Ascending aorta (tissue), 2 donors: ENCODE measurements at regions not wholly inside any gene's neighbourhood (a gene's known extent, or its start where the extent isn't known, plus 50 kb on each side); places are given as distances from the start of the nearest gene placed in this dataset.

Experiments
- DNase-seq, 2 donors: peaks; one replicate each; pipeline ENCODE4 v3.0.0-alpha.2; 2019; ENCODE audit warnings: low spot score in 2 of 2
- H3K27ac ChIP-seq, 2 donors: fragments of 200-600 bp; sonication (generic); one replicate each; pipeline ENCODE4 v1.5.1; 2016 to 2017; ENCODE audit warnings: mild to moderate bottlenecking in 1 of 2
- H3K27me3 ChIP-seq: fragments of 200-600 bp; sonication (generic); one replicate; pipeline ENCODE4 v1.5.1; 2017
- H3K36me3 ChIP-seq, 2 donors: fragments of 200-600 bp; sonication (generic); one replicate each; pipeline ENCODE4 v1.5.1; 2016
- H3K4me1 ChIP-seq, 2 donors: fragments of 200-600 bp; sonication (generic); one replicate each; pipeline ENCODE4 v1.5.1; 2016 to 2017; ENCODE audit warnings: mild to moderate bottlenecking in 1 of 2
- H3K4me3 ChIP-seq, 2 donors: fragments of 200-600 bp; sonication (generic); one replicate each; pipeline ENCODE4 v1.5.1; 2016 to 2017; ENCODE audit warnings: mild to moderate bottlenecking in 1 of 2
- H3K9me3 ChIP-seq, 2 donors: fragments of 200-600 bp; sonication (generic); one replicate each; pipeline ENCODE4 v1.5.1; 2016
- CTCF ChIP-seq, 3 experiments: fragments of 200-600 bp in 2 of 3; fragments of 450-650 bp in 1 of 3; sonication (generic) in 2 of 3; IDR thresholded peaks; one replicate each; pipeline ENCODE4 v1.5.1; 2016 to 2019; ENCODE audit warnings: antibody characterized with exemption in 3 of 3, mild to moderate bottlenecking in 1 of 3, moderate library complexity in 1 of 3
- intact Hi-C: fragments of 100-400 bp; cut with DNase I; formaldehyde crosslinking; loops from one replicate; pipeline ENCODE4 v1.15.1; 2023

GRCh38 chr6:153231048-153231646 is 100.1 kb upstream of the RGS17 start:
- no peak overlapping the region for H3K4me3 ChIP-seq
- no peaks in the 10 kb centered on the region for H3K9me3 ChIP-seq
- no peaks in the 10 kb centered on the region for H3K27me3 ChIP-seq
- peak in 1 of 2 donors; percentile 78 for DNase-seq
- intact Hi-C loops = loop anchor here (2.0 to 5.0 kb wide), 3 partner anchors 199 to 1046 kb away; no protein-coding TSS in a partner anchor
- H3K27ac ChIP-seq = no peak overlapping the region
- no peaks in the 10 kb centered on the region for H3K36me3 ChIP-seq
- peak; percentile 74 to 88 (median 83) for TF ChIP-seq CTCF (IDR thresholded peaks at IDR 0.05)
- H3K4me1 ChIP-seq = no peaks in the 10 kb centered on the region

- no peaks in the 10 kb centered on the region for H3K27me3 ChIP-seq
- no peak for TF ChIP-seq CTCF (IDR thresholded peaks at IDR 0.05)
- peaks cover 0 to 8% of the 10 kb centered on the region in 2 donors for H3K4me1 ChIP-seq
- DNase-seq = no peak
- intact Hi-C loops = no loop called here
- no peak overlapping the region for H3K4me3 ChIP-seq
- H3K36me3 ChIP-seq = no peaks in the 10 kb centered on the region
- H3K27ac ChIP-seq = no peak overlapping the region
- no peaks in the 10 kb centered on the region for H3K9me3 ChIP-seq
Measured at GRCh38 chr6:153218184-153218792, 87.2 kb upstream of the RGS17 start.

- H3K36me3 ChIP-seq = no peaks in the 10 kb centered on the region
- peak overlapping the region; percentile 13 to 32 for H3K27ac ChIP-seq
- intact Hi-C loops = no loop called here
- no peaks in the 10 kb centered on the region for H3K9me3 ChIP-seq
- H3K4me3 ChIP-seq = peak overlapping the region in 1 of 2 donors; percentile 3
- H3K27me3 ChIP-seq = no peaks in the 10 kb centered on the region
- H3K4me1 ChIP-seq = peaks cover 0 to 8% of the 10 kb centered on the region in 2 donors
- no peak for TF ChIP-seq CTCF (IDR thresholded peaks at IDR 0.05)
- peak in 1 of 2 donors; percentile 69 for DNase-seq
Measured at GRCh38 chr6:153216789-153217188, 85.7 kb upstream of the RGS17 start.

- DNase-seq = no peak
- Histone ChIP-seq H3K27ac (no peak overlapping the region), H3K27me3 (no peaks in the 10 kb centered on the region), H3K9me3 (no peaks in the 10 kb centered on the region), H3K36me3 (no peaks in the 10 kb centered on the region), H3K4me3 (no peak overlapping the region), H3K4me1 (peaks cover 0 to 8% of the 10 kb centered on the region in 2 donors)
- no peak for TF ChIP-seq CTCF (IDR thresholded peaks at IDR 0.05)
- intact Hi-C loops = no loop called here
Measured at GRCh38 chr6:153215242-153215641, 84.2 kb upstream of the RGS17 start.

GRCh38 chr6:153214436-153214835 is 83.4 kb upstream of the RGS17 start:
- no peak overlapping the region for H3K4me3 ChIP-seq
- DNase-seq = no peak
- peaks cover 0 to 8% of the 10 kb centered on the region in 2 donors for H3K4me1 ChIP-seq
- no peaks in the 10 kb centered on the region for H3K36me3 ChIP-seq
- no peaks in the 10 kb centered on the region for H3K9me3 ChIP-seq
- no peak overlapping the region for H3K27ac ChIP-seq
- no peak for TF ChIP-seq CTCF (IDR thresholded peaks at IDR 0.05)
- intact Hi-C loops = no loop called here
- H3K27me3 ChIP-seq = no peaks in the 10 kb centered on the region
